NCI-H2081 treated with DMSO at 0.1 percent for 48 hours (cell line): ENCODE measurements at regions not wholly inside any gene's neighbourhood (a gene's known extent, or its start where the extent isn't known, plus 50 kb on each side); places are given as distances from the start of the nearest gene placed in this dataset.

Experiments used
- DNase-seq: peaks from one replicate; lab custom pipeline; 2025; lab: John Stamatoyannopoulos, UW

DNA sequence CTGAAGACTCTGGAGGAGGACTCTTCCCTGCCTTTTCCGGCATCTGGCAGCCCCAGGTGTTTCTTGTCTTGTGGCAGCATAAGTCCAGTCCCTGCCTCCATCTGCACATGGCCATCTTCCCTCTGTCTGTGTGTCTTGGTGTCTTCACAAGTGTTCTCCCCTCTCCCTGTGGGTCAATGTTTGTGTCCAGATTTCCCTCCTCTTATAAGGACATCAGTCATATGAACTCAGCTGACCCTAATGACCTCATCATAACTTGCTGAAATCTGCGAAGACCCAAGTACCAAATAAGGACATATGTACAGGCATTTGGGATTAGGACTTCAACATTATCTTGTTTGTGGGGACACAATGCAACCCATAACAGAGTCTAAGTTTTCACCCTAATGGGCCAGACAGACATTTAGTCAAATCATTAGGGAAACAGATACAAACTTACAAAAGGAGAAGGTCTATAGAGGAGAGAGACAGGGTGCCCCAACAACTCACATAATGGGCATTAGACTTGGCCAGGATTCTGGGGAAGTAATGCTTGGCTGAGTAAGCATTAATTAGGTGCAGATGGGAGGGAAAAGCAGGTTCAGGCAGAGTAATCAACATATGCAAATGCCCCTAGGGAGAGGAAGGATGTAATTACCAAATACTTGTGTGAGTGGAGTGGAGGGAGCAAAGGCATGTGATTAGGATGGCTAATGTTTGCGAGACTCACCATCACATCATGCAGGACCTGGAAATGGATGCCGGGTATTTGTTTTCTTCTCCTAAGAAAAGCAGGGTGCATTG, 372.8 kb upstream of the TBL1XR1 start:
- DNase-seq = peak; percentile 29

DNA sequence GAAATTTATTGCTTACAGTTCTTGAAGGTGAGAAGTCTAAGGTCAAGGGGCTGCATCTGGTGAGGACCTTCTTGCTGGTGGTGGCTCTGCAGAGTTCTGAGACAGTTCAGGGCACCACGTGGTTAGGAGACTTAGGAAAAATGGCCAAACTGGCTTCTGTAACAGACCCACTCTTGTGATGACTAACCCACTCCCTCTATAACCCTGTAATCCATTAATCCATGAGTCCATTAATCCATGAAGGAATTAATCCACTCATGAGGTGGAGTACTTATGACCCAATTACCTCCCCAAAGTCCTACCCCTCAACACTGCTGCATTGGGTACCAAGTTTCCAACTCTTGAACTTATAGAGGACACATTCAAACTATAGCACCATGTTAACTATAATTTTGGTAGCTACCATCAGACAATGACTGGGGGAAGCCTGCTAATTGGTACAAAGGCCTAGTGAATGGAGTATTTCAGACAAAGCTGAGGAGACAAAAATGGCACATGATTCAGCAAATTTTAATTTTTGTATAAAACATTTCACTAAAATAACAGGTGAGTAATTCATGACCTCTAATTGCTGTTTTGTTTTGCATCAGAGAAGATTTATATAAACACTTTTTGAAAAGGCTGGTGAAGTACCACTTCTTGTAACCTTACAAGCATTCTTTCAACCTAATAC, 374.1 kb upstream of the TBL1XR1 start:
- DNase-seq = no peak

DNA sequence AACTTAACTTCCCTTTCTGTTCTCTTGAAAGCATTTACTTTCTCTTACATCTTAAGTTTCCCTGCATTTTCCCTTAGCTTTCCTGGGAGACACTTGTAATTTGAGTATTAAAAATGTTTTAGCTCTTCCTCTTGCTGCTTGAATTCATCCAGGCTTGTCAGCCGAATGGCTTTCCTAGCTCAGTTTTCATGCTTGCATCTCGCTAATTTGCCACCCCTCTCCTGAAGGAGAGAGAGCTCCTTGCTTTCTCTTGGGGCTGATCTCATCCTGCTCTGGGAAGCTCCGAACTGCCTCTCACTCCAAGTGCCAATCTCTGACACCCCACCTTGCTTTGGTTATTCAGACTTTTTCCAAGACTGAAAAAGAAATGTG, 374.6 kb upstream of the TBL1XR1 start:
- DNase-seq = no peak

DNA sequence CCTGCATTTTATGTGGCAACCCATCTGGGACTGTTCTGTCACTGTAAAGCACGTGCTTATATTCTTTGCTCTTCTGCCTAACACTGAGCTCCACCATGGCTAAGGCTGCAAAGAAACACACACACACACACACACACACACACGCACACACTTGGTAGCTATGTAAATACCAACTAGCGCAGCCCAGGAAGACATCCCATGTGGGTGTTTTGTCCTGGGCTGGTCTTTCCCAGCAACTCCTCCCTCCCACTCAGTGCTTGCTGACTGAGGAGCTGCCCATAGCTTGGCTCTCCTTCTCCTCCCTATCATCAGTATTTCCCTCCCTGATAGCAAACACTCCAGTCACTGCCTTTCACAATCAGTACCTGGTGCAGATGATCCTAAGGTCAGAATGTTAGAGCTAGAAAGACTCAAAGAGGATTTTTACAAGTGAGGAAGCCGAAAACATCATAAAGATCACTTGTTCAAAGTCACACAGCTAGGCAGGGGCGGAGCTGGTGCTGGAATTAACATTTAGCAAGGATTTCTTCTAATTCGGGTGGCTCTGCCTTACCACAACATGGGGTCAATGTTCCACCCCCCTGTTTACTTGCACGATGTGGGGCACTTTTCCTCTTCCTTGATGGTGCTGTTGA, 377.1 kb upstream of the TBL1XR1 start:
- no peak for DNase-seq

DNA sequence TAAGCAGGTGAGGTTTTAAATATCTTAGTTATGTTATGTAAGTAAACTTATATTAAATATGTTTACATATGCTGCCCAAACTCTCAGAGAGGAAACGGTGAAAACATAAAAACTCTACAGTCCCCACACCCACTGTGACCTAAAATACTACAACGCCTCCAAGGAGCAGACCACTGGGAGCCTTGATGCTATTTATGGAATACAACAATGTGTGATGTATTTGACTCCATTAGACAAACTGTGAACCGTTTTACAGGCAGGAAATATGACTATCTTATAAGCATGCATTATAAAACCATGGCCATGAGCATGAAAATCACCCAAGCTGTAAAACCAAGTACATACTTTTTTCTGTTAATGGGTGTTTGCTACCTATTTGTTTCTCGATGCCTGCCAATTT, 379.5 kb upstream of the TBL1XR1 start:
- DNase-seq = no peak

DNA sequence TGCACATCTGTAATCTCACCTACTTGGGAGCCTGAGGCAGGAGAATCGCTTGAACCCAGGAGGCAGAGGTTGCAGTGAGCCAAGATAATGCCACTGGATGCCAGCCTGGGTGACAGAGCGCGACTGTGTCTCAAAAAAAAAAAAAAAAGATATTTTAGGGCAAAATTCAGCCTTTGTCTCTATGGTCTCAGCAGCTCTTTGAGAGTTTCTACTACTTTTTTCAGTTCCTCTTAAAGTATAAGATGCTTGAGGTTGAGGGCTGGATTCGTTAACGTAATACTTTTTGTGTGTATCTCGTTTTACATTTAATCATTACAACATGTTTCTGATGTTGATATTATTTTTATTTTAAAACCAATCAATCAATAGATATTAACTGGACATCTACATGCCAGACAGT, 381.2 kb upstream of the TBL1XR1 start:
- no peak for DNase-seq

DNA sequence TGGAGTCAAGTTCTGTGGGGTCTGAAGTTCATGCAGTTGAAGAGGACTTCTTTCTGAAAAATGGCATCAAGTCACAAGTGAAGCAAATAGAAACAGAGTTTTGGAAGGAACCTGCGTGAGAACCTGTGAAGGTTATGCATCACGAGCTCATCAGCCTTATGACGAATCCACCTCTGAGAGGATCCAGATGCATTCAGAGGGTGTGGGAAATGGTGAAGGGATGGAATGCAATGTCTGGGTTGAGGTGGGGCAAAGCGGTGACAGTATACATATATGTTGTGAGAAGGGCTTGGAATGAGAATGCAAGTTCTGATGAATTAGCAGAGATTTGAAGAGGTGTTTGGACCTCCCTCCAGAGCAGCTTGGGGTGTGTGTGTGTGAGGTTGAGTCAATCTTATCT, 382.1 kb upstream of the TBL1XR1 start:
- DNase-seq = no peak

DNA sequence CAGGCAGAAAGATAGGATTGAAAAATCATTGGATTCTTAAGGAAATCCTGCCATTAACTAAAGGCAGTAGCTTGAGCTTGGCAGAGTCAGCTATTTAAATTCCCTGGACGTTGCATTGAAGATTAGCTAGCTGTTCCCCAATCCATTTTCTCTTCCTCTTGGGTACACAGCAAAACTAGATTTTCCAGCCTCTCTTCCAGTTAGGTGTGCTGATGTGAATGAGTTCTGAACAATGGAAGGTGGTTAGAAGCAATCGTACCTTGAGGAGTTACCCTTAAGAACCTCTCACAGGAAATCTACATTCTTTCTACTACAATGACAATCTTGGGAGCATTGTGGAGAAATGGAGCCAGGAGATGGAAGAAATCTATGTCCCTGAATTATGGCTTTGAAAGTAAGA, 383.2 kb upstream of the TBL1XR1 start:
- DNase-seq = no peak

DNA sequence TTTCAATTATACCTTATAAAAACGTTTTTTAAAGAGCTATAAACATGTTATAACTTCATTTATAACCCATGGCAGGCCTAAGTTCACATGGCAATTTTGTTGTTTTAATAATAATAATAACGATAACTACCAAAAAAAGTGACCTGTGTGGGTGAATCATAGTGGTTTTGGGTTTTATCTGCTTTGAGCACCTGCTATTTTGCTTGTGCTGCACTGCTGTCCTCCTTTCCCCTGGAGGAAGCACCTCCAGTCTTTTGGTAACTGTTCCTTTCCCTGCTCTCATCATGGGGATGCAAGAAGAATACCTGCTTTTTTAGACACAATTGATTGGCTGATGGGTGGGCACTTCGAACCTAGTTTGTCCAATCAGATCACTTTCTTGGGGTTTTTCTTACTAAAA, 388.0 kb upstream of the TBL1XR1 start:
- DNase-seq = no peak

DNA sequence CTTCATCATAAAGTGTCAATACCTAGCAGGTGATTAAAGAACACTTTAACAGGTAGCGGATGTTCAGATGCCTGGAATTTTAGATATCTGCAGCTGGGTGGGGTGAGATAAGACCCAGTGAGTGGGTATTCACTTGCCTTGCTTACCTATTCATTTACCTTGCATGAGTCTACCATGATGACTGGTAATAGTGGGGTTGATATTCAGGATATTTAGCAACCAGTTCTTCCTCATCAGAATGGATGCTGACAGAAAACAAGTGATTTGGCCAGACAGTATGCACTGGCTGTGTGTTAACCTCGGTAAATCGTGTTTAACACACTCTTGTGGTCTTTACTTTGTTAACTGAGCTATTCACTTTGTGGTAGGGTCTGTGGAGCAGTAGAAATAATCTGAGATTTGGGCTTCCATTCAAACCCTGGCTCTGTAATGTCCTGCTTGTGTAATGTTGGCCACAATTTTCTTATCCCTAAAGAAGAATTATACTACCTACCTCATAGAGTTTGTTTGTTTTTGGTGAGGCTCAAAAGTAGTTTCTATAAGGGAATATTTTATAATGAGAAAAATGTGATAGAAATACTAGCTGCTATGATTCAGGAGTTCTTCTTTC, 391.9 kb upstream of the TBL1XR1 start:
- DNase-seq = no peak

DNA sequence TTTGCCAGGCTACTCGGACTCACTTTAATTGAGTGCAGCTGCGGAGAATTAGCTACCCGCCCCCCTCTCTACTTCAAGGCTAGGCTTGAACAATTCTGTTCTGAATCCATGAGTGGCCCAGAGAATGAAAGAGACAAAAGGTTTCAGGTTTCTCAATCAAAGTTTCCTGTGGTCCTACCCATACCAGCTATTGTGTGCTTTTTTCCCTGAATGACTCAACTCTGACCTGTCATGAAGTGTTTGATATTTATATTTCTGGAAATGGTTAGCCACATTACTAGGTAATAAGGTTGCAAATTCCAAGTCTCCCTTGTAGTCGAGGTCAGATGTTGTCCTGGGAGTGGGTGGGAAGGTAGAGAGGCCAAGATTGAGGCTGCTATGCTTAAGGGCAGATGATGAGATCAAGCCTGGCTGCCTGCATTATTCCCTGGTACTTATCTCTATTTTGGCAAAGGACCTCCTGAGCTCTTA, 392.7 kb upstream of the TBL1XR1 start:
- no peak for DNase-seq

DNA sequence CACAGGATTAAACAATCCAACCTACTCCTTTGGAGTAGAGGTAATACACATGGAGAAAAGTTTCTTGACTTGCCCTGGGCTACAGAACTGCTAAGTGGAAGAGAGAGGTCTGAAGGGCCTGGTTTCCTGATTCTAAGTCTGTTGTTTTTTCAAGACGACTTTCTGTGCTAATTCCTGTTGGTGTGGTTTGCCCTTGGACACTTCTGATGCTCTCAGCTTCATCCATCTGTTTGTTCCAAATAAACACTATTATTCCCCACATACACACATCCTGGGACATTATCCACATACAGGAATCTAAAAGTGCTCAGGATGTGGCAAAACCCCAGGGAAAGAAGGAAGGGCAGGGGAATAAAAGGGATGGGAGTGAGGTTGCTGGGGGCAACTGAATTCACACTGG, 393.5 kb upstream of the TBL1XR1 start:
- no peak for DNase-seq

DNA sequence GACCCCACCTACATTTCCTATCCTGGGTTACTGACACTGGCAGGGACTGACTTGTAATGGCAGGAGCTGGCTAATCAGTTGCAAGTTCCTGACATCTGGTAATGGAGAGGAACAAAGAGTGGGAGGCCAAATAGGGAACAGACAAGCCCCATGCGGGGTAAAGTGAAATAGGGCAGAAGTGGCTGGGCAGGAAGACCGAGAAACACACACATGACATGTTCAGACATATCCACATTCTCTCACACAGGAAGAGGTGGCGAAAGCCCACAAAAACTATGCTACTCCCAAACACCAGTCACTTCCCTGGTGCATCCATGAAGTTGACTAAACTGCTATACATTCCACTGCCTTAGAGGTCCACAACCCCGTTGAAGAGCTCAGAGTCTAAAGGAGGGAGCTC, 394.1 kb upstream of the TBL1XR1 start:
- no peak for DNase-seq

DNA sequence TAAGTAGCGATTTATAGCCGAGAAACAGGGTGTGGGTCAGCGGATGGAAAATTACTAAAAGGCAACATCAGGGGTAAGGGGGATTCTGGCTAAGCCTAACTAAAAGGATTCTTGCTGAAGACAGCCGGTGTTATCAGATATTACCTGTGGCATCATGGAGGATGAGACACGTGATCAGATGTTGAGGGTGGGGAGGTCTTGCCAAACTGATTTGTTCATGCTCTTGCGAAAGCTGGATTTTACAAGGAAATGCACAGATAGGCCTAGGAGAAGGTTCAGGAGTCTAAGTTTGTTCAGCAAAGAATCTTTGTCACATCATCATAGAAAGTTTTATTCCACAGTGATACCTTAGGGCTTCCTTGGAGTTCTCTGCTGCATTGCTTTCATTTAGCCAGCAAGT, 396.8 kb upstream of the TBL1XR1 start:
- DNase-seq = no peak

DNA sequence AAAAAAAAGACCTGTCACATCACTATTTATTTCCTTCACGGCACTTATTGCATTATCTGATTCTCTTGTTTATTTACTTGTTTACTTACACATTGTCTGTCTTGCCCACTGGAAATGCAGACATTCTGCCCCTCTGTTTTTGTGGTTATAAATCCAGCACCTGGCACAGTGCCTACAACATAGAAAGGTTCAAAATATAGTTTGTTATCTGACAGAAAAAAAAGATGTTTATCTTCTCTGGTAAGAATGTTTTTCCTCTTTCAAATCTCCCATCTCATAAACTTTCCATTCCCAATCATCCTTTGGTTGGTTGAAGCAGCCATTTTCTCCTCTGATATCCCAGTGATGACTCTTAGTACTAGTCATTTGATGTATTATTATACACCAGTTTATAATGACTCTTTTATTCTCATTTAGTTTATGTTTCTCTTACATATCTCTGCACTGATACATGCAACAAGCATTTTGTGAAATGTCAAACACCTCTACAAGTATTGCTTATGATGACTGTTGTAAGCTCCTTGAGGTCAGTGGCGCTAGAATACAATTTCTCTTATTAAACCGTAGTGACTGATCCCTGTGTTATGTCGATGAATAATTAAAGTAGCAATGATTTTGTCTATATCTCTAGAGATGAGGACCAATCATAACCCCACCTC, 398.4 kb upstream of the TBL1XR1 start:
- DNase-seq = no peak

DNA sequence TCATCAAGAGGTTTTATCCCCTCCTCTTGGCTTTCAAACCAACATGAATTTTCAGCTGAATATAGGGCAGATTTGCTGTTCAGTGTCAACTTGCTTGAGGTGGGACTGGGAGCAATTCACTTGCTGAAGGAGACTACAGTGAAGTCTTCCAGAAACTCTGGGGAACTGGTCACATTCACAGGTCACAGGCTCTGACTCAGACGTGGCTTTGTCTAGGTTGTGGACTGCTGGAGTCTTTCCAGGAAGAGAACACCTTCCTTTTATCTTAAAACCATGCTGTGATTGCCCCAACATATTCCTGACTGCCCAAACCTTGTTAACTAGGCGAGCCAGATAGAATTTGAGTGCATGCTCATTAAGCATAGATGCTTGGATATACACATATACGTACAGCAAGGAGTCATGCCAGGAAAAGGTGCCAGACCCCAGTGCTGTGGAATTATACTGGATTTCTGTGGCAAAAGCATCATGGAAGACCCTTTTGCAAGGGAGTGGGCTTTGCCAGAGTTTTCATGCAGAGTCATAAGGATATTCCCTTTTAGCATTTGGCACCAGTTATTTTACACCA, 399.1 kb upstream of the TBL1XR1 start:
- no peak for DNase-seq

DNA sequence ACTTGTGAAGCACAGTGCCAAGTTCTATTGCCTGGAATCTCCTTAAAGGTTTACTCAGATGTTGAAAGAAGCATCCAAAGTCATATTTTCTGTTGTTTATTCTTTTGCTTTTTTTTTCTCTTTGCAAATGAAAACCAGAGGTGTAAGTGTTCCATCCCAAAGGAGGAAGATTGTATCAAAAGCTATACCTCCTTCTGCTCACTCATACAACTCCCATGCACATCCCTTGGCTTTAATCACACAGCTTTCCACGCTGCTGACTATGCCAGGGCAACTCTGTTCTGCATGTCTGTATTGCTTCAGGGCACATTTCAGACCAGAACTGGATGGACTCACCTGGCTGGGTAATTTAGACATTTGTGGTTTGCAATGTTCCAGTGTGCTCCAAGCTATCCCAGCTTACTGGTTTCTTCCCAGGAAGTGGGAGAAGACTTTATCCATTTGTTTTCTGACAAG, 399.6 kb upstream of the TBL1XR1 start:
- no peak for DNase-seq

DNA sequence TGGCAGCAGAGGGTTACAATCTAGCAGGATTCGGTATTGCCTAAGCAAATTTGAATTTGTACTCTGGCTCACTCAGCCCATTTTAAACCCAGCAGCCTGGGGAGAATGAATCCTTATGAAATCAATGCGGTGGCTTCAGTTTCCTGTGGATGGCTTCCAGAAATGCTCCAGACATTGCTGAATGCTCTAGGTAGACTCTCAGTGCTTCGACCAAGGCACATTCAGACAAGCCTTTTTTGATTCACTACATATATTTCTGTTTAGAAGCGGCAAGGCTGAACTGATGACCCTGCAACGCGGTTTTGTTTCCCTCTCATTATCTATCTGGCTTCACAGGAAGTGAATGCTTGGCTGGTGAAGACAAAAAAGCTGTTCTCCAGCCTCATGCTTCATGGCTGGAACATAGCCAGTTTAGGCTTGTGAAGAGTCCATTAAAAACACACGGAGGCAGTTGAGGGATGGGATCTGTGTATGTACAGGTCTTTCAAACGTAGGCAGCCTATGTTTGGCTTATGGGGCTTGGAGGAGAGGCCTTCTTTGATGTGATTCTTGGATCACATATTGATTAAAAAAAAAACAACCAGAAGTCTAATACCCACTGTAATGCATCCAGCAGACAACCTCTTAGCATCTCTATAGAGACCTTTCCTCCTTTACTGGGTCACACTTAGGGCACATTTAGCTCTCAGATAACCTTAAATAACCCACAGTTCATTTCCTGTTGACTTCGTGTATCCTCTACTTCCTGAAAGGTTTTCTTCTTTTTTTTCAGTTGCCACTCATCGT, 400.2 kb upstream of the TBL1XR1 start:
- peak; percentile 73 for DNase-seq

DNA sequence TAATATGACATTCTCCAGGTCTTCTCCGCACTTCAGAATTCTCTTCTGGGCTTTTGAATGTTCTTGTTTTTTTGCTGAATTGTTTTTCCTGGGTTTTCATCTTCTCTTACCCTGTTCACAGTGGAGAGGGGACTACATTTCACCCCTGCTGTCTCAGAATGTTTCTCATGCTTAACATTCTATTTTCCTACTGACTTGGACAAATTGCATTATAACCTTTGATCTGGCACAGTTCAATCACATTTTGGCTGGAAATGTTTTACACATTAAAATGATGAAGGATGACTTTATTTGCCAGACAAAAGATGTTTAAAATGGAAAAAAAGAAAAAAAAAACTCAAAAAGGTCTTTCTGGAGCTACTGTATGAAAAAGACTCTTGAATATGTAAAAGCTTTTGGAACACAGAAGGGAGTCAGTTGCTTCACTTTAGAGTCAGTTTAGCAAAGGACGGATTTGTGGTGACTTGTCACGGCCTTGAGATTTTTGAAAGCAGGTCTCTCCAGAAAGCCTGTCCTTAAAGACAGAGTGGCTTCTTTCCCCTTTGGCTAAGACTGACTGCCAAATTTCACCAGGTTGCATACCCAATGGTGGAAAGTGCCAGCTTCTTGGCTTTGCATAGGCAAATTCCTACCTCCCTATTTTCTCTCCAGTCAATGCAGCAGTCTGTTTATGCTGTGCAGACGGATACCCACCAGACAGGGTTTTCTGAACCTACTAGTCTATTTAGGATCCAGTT, 401.0 kb upstream of the TBL1XR1 start:
- no peak for DNase-seq

DNA sequence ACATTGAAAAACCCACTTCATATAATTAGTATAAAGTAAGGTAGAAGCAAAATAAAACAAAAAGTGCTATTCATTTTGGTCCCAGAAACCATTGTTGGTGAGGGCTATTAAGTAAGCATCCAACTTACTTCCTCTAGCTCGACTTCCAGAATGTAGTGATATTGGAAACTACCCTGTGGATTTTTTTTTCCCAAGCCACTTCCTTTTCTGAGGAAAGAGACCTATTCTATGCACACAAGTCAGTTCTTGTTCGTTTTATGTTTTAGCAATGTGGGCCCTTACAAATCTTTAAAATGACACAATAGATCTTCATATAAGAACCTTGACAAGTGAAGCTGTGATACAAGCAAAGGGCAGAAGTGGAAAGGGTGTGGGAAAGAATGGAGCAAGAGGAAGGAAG, 402.0 kb upstream of the TBL1XR1 start:
- DNase-seq = no peak
